Mesothelial cell of epicardium (in vitro differentiated cells): ENCODE measurements at regions not wholly inside any gene's neighbourhood (a gene's known extent, or its start where the extent isn't known, plus 50 kb on each side); places are given as distances from the start of the nearest gene placed in this dataset.

Source experiments
- DNase-seq, 2 experiments: peaks; one replicate each; pipeline ENCODE4 v3.0.0; 2021; ENCODE audit warnings: low spot score in 2 of 2; ENCODE audit not compliant: unreplicated experiment in 2 of 2
- H3K27ac Mint-ChIP-seq: 2 replicates; pipeline ENCODE4 v1.8.0; 2021; ENCODE audit warnings: mixed read lengths
- H3K27me3 Mint-ChIP-seq: 2 replicates; pipeline ENCODE4 v1.8.0; 2021; ENCODE audit warnings: low read depth, mixed read lengths
- H3K36me3 Mint-ChIP-seq: 2 replicates; pipeline ENCODE4 v1.8.0; 2021; ENCODE audit warnings: mixed read lengths
- H3K4me1 Mint-ChIP-seq: 2 replicates; pipeline ENCODE4 v1.8.0; 2021; ENCODE audit warnings: mixed read lengths
- H3K4me3 Mint-ChIP-seq: 2 replicates; pipeline ENCODE4 v1.8.0; 2021; ENCODE audit warnings: mild to moderate bottlenecking, moderate library complexity, mixed read lengths
- H3K9me3 Mint-ChIP-seq: 2 replicates; pipeline ENCODE4 v1.8.0; 2021; ENCODE audit warnings: mixed read lengths
- CTCF ChIP-seq: fragments of 200-600 bp; sonication (generic); IDR thresholded peaks from one replicate; pipeline ENCODE4 v1.5.0; 2021; ENCODE audit warnings: antibody characterized with exemption; ENCODE audit not compliant: unreplicated experiment

- no peak for DNase-seq
- no peak overlapping the region for H3K4me3 Mint-ChIP-seq
- no peaks in the 10 kb centered on the region for H3K36me3 Mint-ChIP-seq
- no peak for TF ChIP-seq CTCF
- no peaks in the 10 kb centered on the region for H3K4me1 Mint-ChIP-seq
- no peaks in the 10 kb centered on the region for H3K9me3 Mint-ChIP-seq
- H3K27ac Mint-ChIP-seq: no peak overlapping the region
- H3K27me3 Mint-ChIP-seq: peaks cover 5% of the 10 kb centered on the region
These were observed 198.1 kb upstream of the NPY2R start for GRCh38 chr4:155010376-155010775.

GRCh38 chr4:155011163-155011780 lies 197.2 kb upstream of the NPY2R start:
- Mint-ChIP-seq H3K9me3 (no peaks in the 10 kb centered on the region), H3K27me3 (peaks cover 12% of the 10 kb centered on the region), H3K27ac (no peak overlapping the region), H3K4me3 (no peak overlapping the region), H3K36me3 (no peaks in the 10 kb centered on the region), H3K4me1 (no peaks in the 10 kb centered on the region)
- no peak for TF ChIP-seq CTCF
- no peak for DNase-seq

GRCh38 chr4:155012469-155012868 lies 196.0 kb upstream of the NPY2R start:
- Mint-ChIP-seq H3K4me3 (no peak overlapping the region), H3K27ac (no peak overlapping the region), H3K36me3 (no peaks in the 10 kb centered on the region), H3K4me1 (no peaks in the 10 kb centered on the region), H3K9me3 (no peaks in the 10 kb centered on the region), H3K27me3 (peaks cover 21% of the 10 kb centered on the region)
- DNase-seq: no peak
- TF ChIP-seq CTCF: no peak

GRCh38 chr4:155017426-155017825 lies 191.0 kb upstream of the NPY2R start:
- Mint-ChIP-seq H3K4me1 (no peaks in the 10 kb centered on the region), H3K27ac (no peak overlapping the region), H3K4me3 (no peak overlapping the region), H3K27me3 (peaks cover 28% of the 10 kb centered on the region), H3K36me3 (no peaks in the 10 kb centered on the region), H3K9me3 (peaks cover 4% of the 10 kb centered on the region)
- TF ChIP-seq CTCF: no peak
- DNase-seq: no peak

GRCh38 chr4:155025762-155026457 lies 182.5 kb upstream of the NPY2R start:
- Mint-ChIP-seq H3K9me3 (peaks cover 4% of the 10 kb centered on the region), H3K36me3 (no peaks in the 10 kb centered on the region), H3K27ac (no peak overlapping the region), H3K27me3 (peaks cover 28% of the 10 kb centered on the region), H3K4me3 (no peak overlapping the region), H3K4me1 (no peaks in the 10 kb centered on the region)
- DNase-seq: peak in 1 of 2 experiments; percentile 53
- TF ChIP-seq CTCF: peak; percentile 55
